KMS-11 (cell line): ENCODE measurements at regions not wholly inside any gene's neighbourhood (a gene's known extent, or its start where the extent isn't known, plus 50 kb on each side); places are given as distances from the start of the nearest gene placed in this dataset.

ENCODE experiments used
- H2AFZ ChIP-seq: fragments of 200-600 bp; sonication (generic); 2 replicates; pipeline ENCODE4 v1.6.1; 2016; ENCODE audit warnings: antibody characterized with exemption, mixed run types, low read depth
- H3K27ac ChIP-seq: fragments of 200-600 bp; sonication (generic); 2 replicates; pipeline ENCODE4 v1.6.1; 2016; ENCODE audit warnings: mild to moderate bottlenecking, mixed run types
- H3K27me3 ChIP-seq: fragments of 200-600 bp; sonication (generic); 2 replicates; pipeline ENCODE4 v1.6.1; 2017; ENCODE audit warnings: mild to moderate bottlenecking, low read depth, mixed run types, moderate library complexity; ENCODE audit not compliant: insufficient read depth
- H3K36me3 ChIP-seq: fragments of 200-600 bp; sonication (generic); 2 replicates; pipeline ENCODE4 v1.6.1; 2017; ENCODE audit warnings: mild to moderate bottlenecking, mixed run types; ENCODE audit not compliant: insufficient read depth
- H3K4me1 ChIP-seq: fragments of 200-600 bp; sonication (generic); 2 replicates; pipeline ENCODE4 v1.6.1; 2016; ENCODE audit warnings: mild to moderate bottlenecking, low read depth, mixed run types; ENCODE audit not compliant: poor library complexity, severe bottlenecking
- H3K4me2 ChIP-seq: fragments of 200-600 bp; sonication (generic); 2 replicates; pipeline ENCODE4 v1.7.0; 2016; ENCODE audit warnings: mild to moderate bottlenecking, mixed run types
- H3K4me3 ChIP-seq: fragments of 200-600 bp; sonication (generic); IDR thresholded peaks from 2 replicates; pipeline ENCODE4 v1.6.1; 2017; ENCODE audit warnings: low read depth, low read length, mixed read lengths; ENCODE audit not compliant: insufficient read depth
- H3K79me2 ChIP-seq: fragments of 200-600 bp; sonication (generic); 2 replicates; pipeline ENCODE4 v1.6.1; 2016; ENCODE audit warnings: low read depth, mixed run types; ENCODE audit not compliant: insufficient read depth
- H3K9ac ChIP-seq: fragments of 200-600 bp; sonication (generic); 2 replicates; pipeline ENCODE4 v1.6.1; 2016; ENCODE audit warnings: mild to moderate bottlenecking, mixed run types
- H4K20me1 ChIP-seq: fragments of 200-600 bp; sonication (generic); 2 replicates; pipeline ENCODE4 v1.6.1; 2016; ENCODE audit warnings: mild to moderate bottlenecking, mixed run types; ENCODE audit not compliant: insufficient read depth
- CTCF ChIP-seq: fragments of 200-600 bp; sonication (generic); conservative IDR thresholded peaks from 2 replicates; pipeline ENCODE4 v1.6.1; 2017; ENCODE audit warnings: low read depth, mild to moderate bottlenecking, antibody characterized with exemption, low read length, moderate library complexity, mixed read lengths

DNA sequence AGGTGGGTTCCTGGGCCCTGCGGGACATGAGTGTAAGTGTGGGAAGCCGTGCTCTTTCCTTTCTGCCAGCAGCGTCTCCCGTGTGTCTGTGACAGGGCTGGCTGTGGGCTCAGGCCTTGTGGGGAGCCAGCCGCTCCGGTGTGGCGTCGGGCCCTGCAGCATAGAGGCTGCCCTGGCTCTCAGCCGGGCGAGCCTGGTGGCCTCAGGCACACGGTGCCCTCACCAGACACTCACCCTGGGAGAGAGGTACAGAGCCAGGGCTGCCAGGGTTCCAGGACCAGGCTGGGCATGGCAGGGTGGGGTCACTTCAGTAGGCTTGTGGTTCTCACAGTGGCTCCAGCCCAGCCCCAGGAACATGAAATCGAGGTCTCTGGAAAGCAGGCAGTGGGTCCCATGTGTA, 324.8 kb downstream of the TEX29 start:
- peaks cover 5% of the 10 kb centered on the region; the same call in 1 of the 2 replicates for H3K27me3 ChIP-seq
- no peak for TF ChIP-seq CTCF
- H3K4me1 ChIP-seq, result no peaks in the 10 kb centered on the region
- H3K9ac ChIP-seq, result no peak overlapping the region
- no peak overlapping the region for H3K4me3 ChIP-seq
- no peak overlapping the region for H3K4me2 ChIP-seq
- H3K79me2 ChIP-seq, result no peaks in the 10 kb centered on the region
- H3K36me3 ChIP-seq, result no peaks in the 10 kb centered on the region
- H4K20me1 ChIP-seq, result no peaks in the 10 kb centered on the region
- no peak overlapping the region for H2AFZ ChIP-seq
- H3K27ac ChIP-seq, result no peak overlapping the region

- peaks cover 2% of the 10 kb centered on the region; the same call in 1 of the 2 replicates for H3K27me3 ChIP-seq
These were observed 325.4 kb downstream of the TEX29 start for GRCh38 chr13:111645598-111646455.

DNA sequence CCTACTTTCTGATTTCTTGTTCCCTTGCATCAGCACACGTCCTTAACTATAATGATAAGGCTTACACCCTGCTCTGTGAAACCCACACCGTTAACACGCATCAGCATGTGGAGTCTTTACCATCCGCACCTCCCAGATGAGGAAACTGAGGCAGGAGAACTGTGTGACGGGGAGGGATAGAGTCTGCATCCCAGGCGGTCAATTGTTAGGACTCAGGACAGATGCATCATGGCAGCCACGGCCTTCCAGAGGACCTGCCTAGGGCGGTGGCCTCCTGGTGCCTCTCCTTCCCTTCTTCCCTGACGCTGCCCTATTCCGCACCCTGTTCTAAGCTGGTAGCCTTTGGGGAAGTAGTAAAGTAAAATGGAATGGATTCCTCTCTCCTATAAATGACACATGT, 326.0 kb downstream of the TEX29 start:
- no peaks in the 10 kb centered on the region for H3K36me3 ChIP-seq
- H3K27ac ChIP-seq, result no peak overlapping the region
- no peak overlapping the region for H3K4me2 ChIP-seq
- H2AFZ ChIP-seq, result no peak overlapping the region
- no peaks in the 10 kb centered on the region for H3K4me1 ChIP-seq
- H4K20me1 ChIP-seq, result no peaks in the 10 kb centered on the region
- no peak overlapping the region for H3K9ac ChIP-seq
- TF ChIP-seq CTCF, result no peak
- no peaks in the 10 kb centered on the region for H3K79me2 ChIP-seq
- no peak overlapping the region for H3K4me3 ChIP-seq
- peaks cover 2% of the 10 kb centered on the region; the same call in 1 of the 2 replicates for H3K27me3 ChIP-seq

More at GRCh38 chr13:111645598-111646455, 325.4 kb downstream of the TEX29 start:
- Histone ChIP-seq H2AFZ (no peak overlapping the region), H3K27ac (no peak overlapping the region), H3K36me3 (no peaks in the 10 kb centered on the region), H4K20me1 (no peaks in the 10 kb centered on the region), H3K79me2 (no peaks in the 10 kb centered on the region), H3K4me3 (no peak overlapping the region), H3K9ac (no peak overlapping the region), H3K4me1 (no peaks in the 10 kb centered on the region), H3K4me2 (no peak overlapping the region)
- no peak for TF ChIP-seq CTCF

DNA sequence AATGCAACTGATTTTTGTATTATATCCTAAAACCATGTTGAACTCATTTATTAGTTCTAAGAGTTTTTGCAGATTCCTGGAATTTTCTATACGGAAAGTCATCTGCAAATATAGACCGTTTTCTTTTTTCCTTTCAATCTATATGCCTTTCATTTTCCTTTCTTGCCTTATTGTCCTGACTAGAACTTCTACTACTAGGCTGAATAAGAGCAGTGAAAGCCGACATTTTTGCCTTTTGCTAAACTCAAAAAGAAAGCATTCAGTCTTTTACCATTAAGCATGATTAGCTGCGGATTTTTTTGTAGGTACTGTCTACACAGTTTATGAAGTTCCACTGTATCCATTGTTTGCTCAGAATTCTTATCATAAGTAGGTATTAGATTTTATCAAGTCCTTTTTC, 328.4 kb downstream of the TEX29 start:
- Histone ChIP-seq H3K4me2 (no peak overlapping the region), H4K20me1 (no peaks in the 10 kb centered on the region)
- TF ChIP-seq CTCF, result no peak

More for the DNA sequence above, 328.4 kb downstream of the TEX29 start:
- no peaks in the 10 kb centered on the region for H3K4me1 ChIP-seq
- H3K9ac ChIP-seq, result no peak overlapping the region
- H3K27ac ChIP-seq, result no peak overlapping the region
- H3K36me3 ChIP-seq, result no peaks in the 10 kb centered on the region
- no peaks in the 10 kb centered on the region for H3K79me2 ChIP-seq
- H3K4me3 ChIP-seq, result no peak overlapping the region
- no peaks in the 10 kb centered on the region; the same call in 1 of the 2 replicates for H3K27me3 ChIP-seq
- no peak overlapping the region for H2AFZ ChIP-seq
